Erythroblast (primary cell): ENCODE measurements at regions not wholly inside any gene's neighbourhood (a gene's known extent, or its start where the extent isn't known, plus 50 kb on each side); places are given as distances from the start of the nearest gene placed in this dataset.

Experiments used
- GATA1 ChIP-seq: IDR thresholded peaks from 2 replicates; pipeline ENCODE4 v1.6.1; 2011; ENCODE audit warnings: low read depth, mild to moderate bottlenecking, control low read depth, low read length, moderate library complexity
- POLR2A ChIP-seq: IDR thresholded peaks from 2 replicates; pipeline ENCODE4 v1.6.1; 2011; ENCODE audit warnings: mild to moderate bottlenecking, low read length

- TF ChIP-seq POLR2A (no peak), GATA1 (no peak)
Measured at GRCh38 chr1:76759171-76759860, 108.0 kb upstream of the ST6GALNAC5 start.
